Activated T-cell treated with anti-CD3 and anti-CD28 coated beads, Interleukin-2, amount 50 U/mL, for 72 hours (primary cell): ENCODE measurements at regions not wholly inside any gene's neighbourhood (a gene's known extent, or its start where the extent isn't known, plus 50 kb on each side); places are given as distances from the start of the nearest gene placed in this dataset.
"Not testable (repeated sequence)": the region's sequence is repeated elsewhere in the genome, so short reads cannot be mapped to it uniquely, and the experiment has no call there.

Experiments used
- ATAC-seq, 2 donors: fragments of 150-1000 bp; cut with Tn5 transposase; replicated peaks in 1 of 2; 2 replicates each; pipeline ENCODE4 v1.10.0; 2021; ENCODE audit warnings: moderate library complexity in 2 of 2, mild to moderate bottlenecking in 1 of 2
- DNase-seq, 2 donors: peaks; one replicate each; pipeline ENCODE4 v3.0.0; 2021 to 2022; ENCODE audit warnings: mixed read lengths in 1 of 2
- H3K27ac Mint-ChIP-seq: one replicate; pipeline ENCODE4 v1.8.0; 2022; ENCODE audit warnings: mild to moderate bottlenecking, moderate library complexity, mixed read lengths
- H3K27me3 Mint-ChIP-seq: one replicate; pipeline ENCODE4 v1.8.0; 2022; ENCODE audit warnings: low read depth, mixed read lengths
- H3K36me3 Mint-ChIP-seq, 2 donors: one replicate each; pipeline ENCODE4 v1.8.0; 2022; ENCODE audit warnings: mixed read lengths in 2 of 2, mild to moderate bottlenecking in 1 of 2; ENCODE audit not compliant: insufficient read depth in 2 of 2
- H3K4me1 Mint-ChIP-seq: one replicate; pipeline ENCODE4 v1.8.0; 2022; ENCODE audit warnings: low read depth, mixed read lengths
- H3K4me3 Mint-ChIP-seq, 2 donors: one replicate each; pipeline ENCODE4 v1.8.0; 2022; ENCODE audit warnings: mild to moderate bottlenecking in 2 of 2, mixed read lengths in 2 of 2, moderate library complexity in 2 of 2
- H3K9me3 Mint-ChIP-seq, 2 donors: one replicate each; pipeline ENCODE4 v1.8.0; 2022; ENCODE audit warnings: mixed read lengths in 2 of 2

DNA sequence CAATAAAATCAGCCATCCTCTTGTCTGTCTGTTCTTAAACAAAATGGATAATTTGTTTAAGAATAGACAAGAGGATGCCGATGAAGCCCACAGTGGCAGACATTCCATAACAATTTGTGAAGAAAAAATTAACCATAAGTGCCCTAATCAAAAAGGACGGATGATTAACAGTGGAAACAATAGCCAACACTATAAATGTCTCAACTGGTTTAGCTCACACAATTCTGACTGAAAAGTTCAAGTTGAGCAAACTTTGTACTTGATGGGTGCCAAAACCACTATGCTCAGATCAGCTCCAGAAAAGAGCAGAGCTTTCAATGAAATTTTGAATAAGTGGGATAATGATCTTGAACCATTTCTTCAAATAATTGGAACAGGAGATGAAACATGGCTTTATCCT lies 202.2 kb upstream of the OR4E1 start:
- peaks cover 30% of the 10 kb centered on the region for H3K4me1 Mint-ChIP-seq
- H3K27me3 Mint-ChIP-seq: no peaks in the 10 kb centered on the region
- no peak overlapping the region for H3K4me3 Mint-ChIP-seq
- H3K36me3 Mint-ChIP-seq: no peaks in the 10 kb centered on the region
- ATAC-seq (no peak), DNase-seq (no peak)
- H3K27ac Mint-ChIP-seq: peak overlapping the region; percentile 57
- no peaks in the 10 kb centered on the region for H3K9me3 Mint-ChIP-seq

DNA sequence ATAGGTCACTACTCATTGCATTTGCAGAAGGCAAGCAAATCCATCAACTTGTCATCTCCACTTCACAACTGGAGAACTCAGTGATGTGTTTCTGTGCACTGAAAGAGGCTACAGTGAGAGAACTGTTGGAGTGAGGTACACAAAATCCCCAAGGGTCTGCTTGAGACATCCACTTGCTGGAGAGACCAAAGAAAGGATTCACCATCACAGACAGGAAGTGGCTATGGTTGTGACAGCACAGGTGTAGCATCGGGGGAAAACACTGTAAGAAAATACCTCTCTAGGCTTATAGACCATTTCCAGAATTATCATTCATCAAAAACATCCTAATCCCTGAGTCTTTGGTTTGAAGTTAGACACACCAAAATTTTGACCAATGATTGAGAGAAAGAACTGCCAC lies 201.3 kb upstream of the OR4E1 start:
- Mint-ChIP-seq H3K4me1 (peaks cover 37% of the 10 kb centered on the region), H3K27ac (no peak overlapping the region), H3K9me3 (no peaks in the 10 kb centered on the region), H3K27me3 (no peaks in the 10 kb centered on the region), H3K36me3 (no peaks in the 10 kb centered on the region), H3K4me3 (peak overlapping the region in 1 of 2 donors; percentile 54)
- ATAC-seq: peak; percentile 44 to 62
- DNase-seq: no peak

DNA sequence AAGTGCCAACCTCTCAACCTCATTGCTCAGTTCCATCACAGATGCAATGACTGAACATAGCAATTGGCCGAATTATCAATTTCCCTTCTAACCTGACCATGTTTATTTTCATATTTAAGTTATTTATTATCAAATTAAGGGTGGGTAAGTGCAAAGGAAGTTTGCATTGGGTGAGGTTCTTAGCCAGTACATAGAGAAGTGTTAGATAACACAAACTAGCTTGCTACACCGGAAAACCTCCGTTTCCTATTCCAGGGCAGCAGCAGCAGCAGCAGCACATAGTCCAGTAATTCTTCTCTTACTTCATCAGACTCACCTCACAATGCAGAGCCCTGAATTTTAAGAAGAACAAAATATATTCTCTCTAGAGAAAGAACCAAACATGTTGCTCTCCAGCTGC lies 200.5 kb upstream of the OR4E1 start:
- H3K36me3 Mint-ChIP-seq: no peaks in the 10 kb centered on the region
- peak overlapping the region; percentile 31 to 54 for H3K4me3 Mint-ChIP-seq
- H3K27ac Mint-ChIP-seq: peak overlapping the region; percentile 42
- H3K9me3 Mint-ChIP-seq: no peaks in the 10 kb centered on the region
- ATAC-seq: no peak
- DNase-seq: no peak
- H3K4me1 Mint-ChIP-seq: peaks cover 37% of the 10 kb centered on the region
- no peaks in the 10 kb centered on the region for H3K27me3 Mint-ChIP-seq

DNA sequence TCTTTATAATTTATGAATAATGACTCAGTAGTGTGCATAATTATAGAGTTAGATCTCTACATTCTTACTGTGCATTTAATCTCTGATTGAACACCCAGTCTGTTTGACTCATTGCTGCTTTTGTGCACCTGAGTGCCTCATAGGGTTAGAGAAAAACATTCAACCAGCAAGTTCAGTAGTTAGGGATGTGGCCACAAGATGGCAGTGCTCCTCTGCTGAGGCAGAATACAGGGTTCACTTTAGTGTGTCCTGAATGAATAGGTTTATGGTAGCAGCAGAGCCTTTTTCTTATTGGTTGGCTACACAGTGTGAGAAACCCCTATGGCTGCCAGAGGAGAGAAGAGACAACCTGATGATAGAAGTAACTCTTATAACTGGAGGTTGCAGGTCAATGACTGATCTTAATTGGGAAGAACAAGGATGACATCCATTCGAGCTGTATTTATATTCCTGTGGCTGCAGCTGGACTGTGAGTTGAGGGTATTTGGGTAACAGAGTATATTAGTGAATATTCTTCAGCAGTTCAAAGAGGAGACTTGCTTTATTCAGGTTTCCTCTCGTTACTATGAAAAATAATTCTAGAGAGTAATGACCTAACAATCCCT lies 194.9 kb upstream of the OR4E1 start:
- H3K27me3 Mint-ChIP-seq: no peaks in the 10 kb centered on the region
- H3K4me1 Mint-ChIP-seq: peaks cover 41% of the 10 kb centered on the region
- DNase-seq: peak; percentile 79 to 83
- no peaks in the 10 kb centered on the region for H3K9me3 Mint-ChIP-seq
- peaks cover 0 to 2% of the 10 kb centered on the region in 2 donors for H3K36me3 Mint-ChIP-seq
- H3K4me3 Mint-ChIP-seq: peak overlapping the region; percentile 51 to 58
- peak overlapping the region; percentile 85 for H3K27ac Mint-ChIP-seq
- ATAC-seq: peak; percentile 93 to 96

DNA sequence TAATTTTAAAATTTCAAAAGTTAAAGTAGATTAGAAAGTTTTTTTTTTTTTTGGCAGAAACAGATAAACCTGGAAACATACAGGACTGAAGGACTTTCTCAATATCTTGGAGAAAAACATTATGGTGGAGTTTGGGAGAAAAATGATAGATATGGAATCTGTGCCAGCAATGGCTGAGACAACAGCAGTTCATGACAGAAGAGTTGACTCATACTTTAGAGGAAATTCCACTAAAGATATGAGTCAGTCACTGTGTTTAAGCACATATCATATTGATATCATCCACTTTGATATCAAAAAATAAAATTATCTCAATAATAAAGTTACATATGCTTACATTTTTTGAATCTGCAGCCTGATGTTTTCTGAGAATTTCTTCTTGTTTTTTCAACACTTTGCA lies 193.9 kb upstream of the OR4E1 start:
- Mint-ChIP-seq H3K27me3 (no peaks in the 10 kb centered on the region), H3K4me1 (peaks cover 40% of the 10 kb centered on the region), H3K27ac (peak overlapping the region; percentile 85), H3K4me3 (peak overlapping the region; percentile 51 to 58), H3K36me3 (peaks cover 0 to 2% of the 10 kb centered on the region in 2 donors), H3K9me3 (no peaks in the 10 kb centered on the region)
- ATAC-seq (peak in 1 of 2 donors; percentile 29), DNase-seq (no peak)

DNA sequence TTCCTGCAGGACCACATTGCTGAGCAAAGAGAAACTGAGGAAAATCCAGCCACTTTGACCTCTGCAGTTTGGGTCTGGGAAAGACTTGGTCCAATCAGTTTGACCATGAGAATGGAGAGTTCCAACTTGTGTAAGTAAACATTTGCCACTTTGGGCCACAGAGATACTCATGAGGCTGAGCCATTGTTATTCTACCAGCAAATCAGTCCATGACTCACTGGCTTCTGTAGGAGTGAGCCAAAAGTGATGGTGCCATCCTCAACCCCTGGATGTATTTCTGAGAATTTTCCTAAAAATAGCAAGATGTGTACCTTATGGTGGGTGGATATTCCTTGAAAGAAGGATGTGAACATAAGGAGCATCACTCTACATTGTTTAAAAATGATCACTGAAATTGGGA lies 192.9 kb upstream of the OR4E1 start:
- no peak for ATAC-seq
- no peak overlapping the region for H3K27ac Mint-ChIP-seq
- peak overlapping the region; percentile 44 to 64 for H3K4me3 Mint-ChIP-seq
- DNase-seq: no peak
- peaks cover 40% of the 10 kb centered on the region for H3K4me1 Mint-ChIP-seq
- no peaks in the 10 kb centered on the region for H3K9me3 Mint-ChIP-seq
- H3K36me3 Mint-ChIP-seq: peaks cover 0 to 2% of the 10 kb centered on the region in 2 donors
- no peaks in the 10 kb centered on the region for H3K27me3 Mint-ChIP-seq

DNA sequence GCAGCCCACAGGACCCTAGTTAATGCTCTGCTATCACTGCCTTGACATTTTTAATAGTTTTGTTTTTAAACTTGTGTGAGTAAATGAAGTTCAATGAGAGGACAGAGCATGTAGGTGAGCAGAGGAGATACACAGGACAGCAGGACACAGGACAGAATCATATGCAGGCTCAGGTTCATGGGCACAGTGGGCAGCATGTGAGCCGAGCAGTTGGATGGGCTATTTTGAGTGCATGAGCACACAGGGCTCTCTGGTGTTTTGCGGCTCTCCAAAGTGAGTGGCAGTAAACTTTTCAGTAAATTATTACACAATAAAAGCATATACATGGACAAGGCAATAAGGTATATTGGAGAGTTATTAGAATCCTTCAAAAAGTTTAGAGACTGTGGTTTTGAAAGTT lies 189.7 kb upstream of the OR4E1 start:
- H3K4me3 Mint-ChIP-seq: peak overlapping the region; percentile 38 to 81
- DNase-seq: no peak
- H3K4me1 Mint-ChIP-seq: peaks cover 22% of the 10 kb centered on the region
- H3K36me3 Mint-ChIP-seq: peaks cover 0 to 2% of the 10 kb centered on the region in 2 donors
- peak overlapping the region; percentile 55 for H3K27ac Mint-ChIP-seq
- ATAC-seq: peak; percentile 4 to 12
- H3K27me3 Mint-ChIP-seq: peaks cover 7% of the 10 kb centered on the region
- no peaks in the 10 kb centered on the region for H3K9me3 Mint-ChIP-seq

DNA sequence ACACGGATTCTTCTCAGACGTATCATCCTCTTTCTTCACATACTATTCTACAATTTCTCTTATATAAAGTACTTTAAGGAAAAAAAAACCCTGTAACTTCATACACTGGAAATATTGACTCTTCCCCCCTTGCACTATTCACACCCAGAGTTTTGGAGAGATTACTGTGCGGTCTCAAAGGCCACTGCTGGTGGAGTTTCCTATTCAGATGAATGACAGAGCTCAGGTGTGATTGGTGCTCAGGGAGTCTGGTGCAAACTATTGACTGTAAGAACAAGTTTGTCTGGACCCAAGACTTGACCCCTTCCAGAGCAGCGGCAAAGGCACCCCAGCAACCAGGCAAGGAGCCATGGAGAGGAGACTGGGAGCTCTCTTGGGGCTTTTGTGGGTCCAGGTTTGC lies 187.5 kb upstream of the OR4E1 start:
- Mint-ChIP-seq H3K9me3 (no peaks in the 10 kb centered on the region), H3K27ac (no peak overlapping the region), H3K4me3 (peak overlapping the region; percentile 52 to 57), H3K36me3 (peaks cover 0 to 2% of the 10 kb centered on the region in 2 donors), H3K4me1 (peaks cover 6% of the 10 kb centered on the region), H3K27me3 (peaks cover 7% of the 10 kb centered on the region)
- ATAC-seq: peak; percentile 66 to 77
- DNase-seq: no peak

DNA sequence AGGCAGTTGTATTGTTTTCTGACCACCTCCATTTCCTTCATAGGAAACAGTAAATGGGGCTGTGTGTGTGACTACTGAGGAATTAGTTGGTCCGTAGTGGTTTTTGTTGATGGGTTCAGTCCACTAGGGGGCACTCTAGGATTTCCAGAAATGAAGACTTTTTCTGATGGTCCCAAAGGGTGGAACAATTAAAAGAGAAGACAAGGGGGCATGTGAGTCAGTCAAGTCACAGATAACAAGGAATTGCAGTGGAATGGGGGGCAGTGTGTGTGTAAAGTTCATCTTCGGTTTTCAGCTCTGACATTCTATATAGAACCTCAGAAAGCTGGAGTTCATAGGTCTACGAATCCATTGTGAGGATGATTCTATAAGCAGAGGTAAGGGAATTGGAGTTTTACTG lies 186.6 kb upstream of the OR4E1 start:
- Mint-ChIP-seq H3K4me3 (peak overlapping the region; percentile 13 to 35), H3K27me3 (peaks cover 7% of the 10 kb centered on the region), H3K36me3 (peaks cover 0 to 2% of the 10 kb centered on the region in 2 donors), H3K4me1 (peaks cover 6% of the 10 kb centered on the region), H3K9me3 (no peaks in the 10 kb centered on the region), H3K27ac (peak overlapping the region; percentile 5)
- peak; percentile 33 to 44 for DNase-seq
- ATAC-seq: peak in 1 of 2 donors; percentile 59

DNA sequence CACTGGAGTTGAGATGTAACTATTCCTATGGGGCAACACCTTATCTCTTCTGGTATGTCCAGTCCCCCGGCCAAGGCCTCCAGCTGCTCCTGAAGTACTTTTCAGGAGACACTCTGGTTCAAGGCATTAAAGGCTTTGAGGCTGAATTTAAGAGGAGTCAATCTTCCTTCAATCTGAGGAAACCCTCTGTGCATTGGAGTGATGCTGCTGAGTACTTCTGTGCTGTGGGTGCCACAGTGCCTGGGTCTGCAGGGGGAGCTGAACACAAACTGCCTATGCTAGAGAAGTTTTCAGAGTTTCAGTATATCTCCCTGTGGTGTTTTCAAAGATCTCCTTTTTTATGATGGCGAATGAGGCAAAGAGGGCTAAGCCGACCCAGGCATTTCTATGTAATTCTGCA lies 179.2 kb upstream of the OR4E1 start:
- Mint-ChIP-seq H3K36me3 (no peaks in the 10 kb centered on the region), H3K4me1 (peaks cover 11% of the 10 kb centered on the region), H3K27ac (peak overlapping the region; percentile 64), H3K9me3 (no peaks in the 10 kb centered on the region), H3K27me3 (peaks cover 8% of the 10 kb centered on the region), H3K4me3 (peak overlapping the region; percentile 36 to 78)
- ATAC-seq (peak; percentile 50 to 52), DNase-seq (no peak)

DNA sequence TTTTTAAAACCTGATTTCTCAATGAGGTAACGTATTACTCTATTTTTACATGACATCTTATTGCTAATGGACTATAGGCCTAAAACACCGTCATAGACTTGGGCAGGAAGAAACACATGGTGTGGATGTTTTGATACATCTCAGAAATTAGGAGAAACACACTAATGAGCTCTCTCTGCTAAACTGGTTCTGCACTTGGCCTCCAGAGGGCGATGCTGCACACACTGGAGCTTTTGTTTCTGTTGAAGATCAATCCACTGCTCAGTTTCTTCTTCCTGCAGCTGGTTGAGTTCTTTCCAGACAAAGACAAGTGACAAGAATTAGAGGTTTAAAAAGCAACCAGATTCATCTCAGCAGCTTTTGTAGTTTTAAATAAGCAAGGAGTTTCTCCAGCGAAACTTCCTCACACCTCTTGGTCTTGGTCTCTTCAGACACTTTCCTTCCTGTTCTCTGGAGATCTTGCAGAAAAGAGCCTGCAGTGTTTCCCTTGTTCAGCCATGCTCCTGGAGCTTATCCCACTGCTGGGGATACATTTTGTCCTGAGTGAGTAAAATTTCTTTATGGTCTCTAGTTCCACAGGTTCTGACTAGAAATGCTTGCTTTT lies 178.5 kb upstream of the OR4E1 start:
- ATAC-seq: peak; percentile 69 to 72
- no peaks in the 10 kb centered on the region for H3K9me3 Mint-ChIP-seq

DNA sequence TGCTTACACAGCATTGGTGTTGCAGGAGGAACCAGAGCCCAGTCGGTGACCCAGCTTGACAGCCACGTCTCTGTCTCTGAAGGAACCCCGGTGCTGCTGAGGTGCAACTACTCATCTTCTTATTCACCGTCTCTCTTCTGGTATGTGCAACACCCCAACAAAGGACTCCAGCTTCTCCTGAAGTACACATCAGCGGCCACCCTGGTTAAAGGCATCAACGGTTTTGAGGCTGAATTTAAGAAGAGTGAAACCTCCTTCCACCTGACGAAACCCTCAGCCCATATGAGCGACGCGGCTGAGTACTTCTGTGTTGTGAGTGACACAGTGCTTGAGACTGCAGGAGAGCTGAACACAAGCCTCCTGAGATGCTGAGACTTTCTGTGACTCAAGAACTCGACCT lies 173.3 kb upstream of the OR4E1 start:
- Mint-ChIP-seq H3K27me3 (peaks cover 25% of the 10 kb centered on the region), H3K4me3 (peak overlapping the region; percentile 78 to 87), H3K4me1 (peaks cover 14% of the 10 kb centered on the region), H3K27ac (peak overlapping the region; percentile 77)
- DNase-seq: peak in 1 of 2 donors; percentile 39
- not testable (repeated sequence) for H3K36me3 Mint-ChIP-seq, H3K9me3 Mint-ChIP-seq
- peak; percentile 77 to 83 for ATAC-seq

More for the DNA sequence above, 178.5 kb upstream of the OR4E1 start:
- Mint-ChIP-seq H3K27me3 (peaks cover 8% of the 10 kb centered on the region), H3K4me3 (peak overlapping the region; percentile 36 to 78), H3K36me3 (no peaks in the 10 kb centered on the region), H3K27ac (peak overlapping the region; percentile 41), H3K4me1 (peaks cover 11% of the 10 kb centered on the region)
- peak; percentile 72 to 73 for DNase-seq

DNA sequence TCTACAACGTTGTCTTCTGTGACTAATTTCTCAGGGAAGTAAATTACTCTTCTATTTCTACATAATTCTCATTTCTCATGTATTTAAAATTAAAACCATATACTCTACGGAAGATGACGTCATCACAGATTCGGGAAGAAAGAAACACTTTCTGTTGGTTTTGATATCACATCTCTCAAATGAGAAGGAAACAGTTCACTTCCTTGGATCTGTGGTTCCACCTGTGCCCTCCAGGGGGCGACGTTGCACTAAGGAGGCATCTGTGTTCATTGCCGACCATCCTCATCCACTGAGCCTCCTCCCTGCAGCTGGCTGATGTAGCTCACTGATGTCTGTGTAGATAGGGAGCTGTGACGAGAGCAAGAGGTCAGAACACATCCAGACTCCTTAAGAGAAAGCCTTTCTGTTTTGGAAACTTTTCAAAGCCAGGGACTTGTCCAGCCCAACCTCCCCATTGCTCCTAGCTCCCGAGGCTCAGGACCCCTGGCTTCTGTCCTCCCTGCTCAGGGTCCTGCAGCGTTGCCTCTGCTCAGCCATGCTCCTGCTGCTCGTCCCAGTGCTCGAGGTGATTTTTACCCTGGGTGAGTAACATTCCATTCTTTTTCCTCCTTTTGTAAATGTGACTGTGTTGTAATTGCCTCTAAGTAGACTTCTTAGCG lies 172.7 kb upstream of the OR4E1 start:
- Mint-ChIP-seq H3K27me3 (peaks cover 25% of the 10 kb centered on the region), H3K27ac (peak overlapping the region; percentile 89), H3K4me1 (peaks cover 11% of the 10 kb centered on the region), H3K36me3 (no peaks in the 10 kb centered on the region), H3K9me3 (no peaks in the 10 kb centered on the region), H3K4me3 (peak overlapping the region; percentile 78 to 87)
- peak; percentile 73 to 79 for DNase-seq
- peak; percentile 81 to 84 for ATAC-seq
